HG02970 (cell line): ENCODE measurements at regions not wholly inside any gene's neighbourhood (a gene's known extent, or its start where the extent isn't known, plus 50 kb on each side); places are given as distances from the start of the nearest gene placed in this dataset.

Experiments
- ATAC-seq: cut with Tn5 transposase; IDR thresholded peaks from one replicate; pipeline ENCODE4 v1.9.1; 2021; ENCODE audit warnings: mild to moderate bottlenecking, moderate library complexity, moderate number of reproducible peaks; ENCODE audit not compliant: unreplicated experiment, low FRiP score

DNA sequence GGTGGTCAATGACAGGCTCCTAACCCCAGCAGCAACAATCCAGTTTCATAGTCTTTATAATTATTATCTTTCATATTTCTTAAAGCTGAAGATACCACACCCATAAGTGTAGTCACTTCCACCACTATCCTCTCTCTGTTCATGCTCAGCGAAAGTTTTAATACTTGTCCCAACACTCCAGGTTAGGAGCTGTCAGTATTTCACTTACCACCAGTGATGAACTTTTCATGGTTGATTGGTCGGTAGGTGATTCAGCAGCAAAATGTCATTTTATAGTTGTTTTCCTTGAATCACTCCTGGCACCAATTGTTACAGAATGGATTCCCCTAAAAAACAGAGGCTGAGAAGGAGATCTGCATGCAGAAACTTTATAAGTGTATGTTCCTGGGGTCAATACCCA, 324.9 kb downstream of the CCDC85A start:
- ATAC-seq, result no peak

DNA sequence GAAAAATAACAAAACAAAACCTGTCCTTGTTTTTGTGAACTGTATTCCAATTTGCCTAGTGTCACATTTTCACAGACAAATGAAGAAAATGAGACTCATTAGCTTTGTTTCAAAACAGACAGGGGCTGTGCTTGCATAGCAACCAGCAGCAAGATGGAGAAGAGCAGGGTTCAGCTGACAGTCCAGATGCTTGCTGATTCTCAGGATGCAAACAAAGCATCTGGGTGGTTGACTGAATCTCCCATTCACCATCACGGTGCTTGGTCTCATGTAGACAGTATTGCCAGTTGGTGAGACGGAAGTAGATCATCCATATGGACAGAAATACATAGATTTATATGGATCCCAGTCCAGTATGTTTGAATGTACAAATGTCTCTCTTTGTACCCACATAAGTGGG, 326.8 kb downstream of the CCDC85A start:
- ATAC-seq, result no peak

DNA sequence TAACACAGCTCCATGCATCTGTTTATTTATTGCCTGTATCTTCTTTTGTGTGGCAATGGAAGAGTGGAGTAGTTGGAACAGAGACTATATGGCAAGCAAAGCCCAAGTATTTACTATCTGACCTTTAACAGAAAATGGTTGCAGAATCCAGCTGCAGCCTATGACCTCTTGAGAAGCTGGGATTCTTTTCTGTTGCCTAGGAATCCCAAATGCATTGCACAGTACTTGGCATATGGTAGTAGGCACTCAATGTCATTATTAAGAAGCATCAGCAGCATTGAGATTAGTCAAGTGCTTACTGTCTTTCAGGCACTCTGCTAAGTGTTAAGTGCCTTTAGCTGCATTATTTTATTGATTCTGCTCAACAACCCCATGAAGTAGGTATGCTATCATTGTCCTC, 331.6 kb downstream of the CCDC85A start:
- ATAC-seq, result no peak

DNA sequence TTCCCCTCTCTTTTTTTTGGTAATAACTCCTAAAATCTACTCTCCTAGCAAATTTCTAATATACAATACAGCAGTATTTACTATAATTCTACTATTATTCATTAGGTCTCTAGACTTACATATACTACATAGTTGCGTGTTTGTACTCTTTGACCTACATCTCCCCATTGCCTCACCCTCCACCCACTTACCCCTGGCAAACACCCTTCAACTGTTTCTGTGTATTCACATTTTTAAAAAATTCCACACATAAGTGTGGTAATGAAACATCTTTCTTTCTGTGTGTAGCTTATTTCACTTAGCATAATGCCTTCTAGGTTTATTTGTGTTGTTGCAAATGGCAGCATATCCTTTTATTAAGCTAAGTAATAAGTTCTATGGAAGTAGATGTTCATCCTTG, 336.0 kb downstream of the CCDC85A start:
- ATAC-seq, result no peak

DNA sequence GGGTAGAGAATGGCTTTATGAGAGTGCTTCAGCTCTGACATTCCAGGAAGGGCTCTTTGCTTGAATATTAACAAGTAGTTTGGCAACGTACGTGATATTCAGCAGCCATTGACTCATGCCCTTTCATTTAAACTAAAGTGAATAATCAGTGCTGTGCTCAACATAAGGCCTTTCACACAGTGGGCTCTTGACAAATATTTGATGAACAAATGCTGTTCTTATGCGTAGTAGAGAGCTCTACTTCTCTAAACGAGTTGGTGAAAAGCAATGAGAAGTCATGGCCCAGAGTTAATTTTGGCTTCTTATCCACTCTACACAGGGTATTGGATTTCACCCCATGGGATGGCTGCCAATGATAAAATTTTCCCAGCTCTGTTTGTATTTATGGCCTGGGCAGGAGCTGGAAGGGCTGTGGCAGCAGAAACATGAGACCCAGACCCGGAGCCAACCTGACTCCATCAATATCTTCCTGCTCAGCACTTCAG, 338.9 kb downstream of the CCDC85A start:
- no peak for ATAC-seq

DNA sequence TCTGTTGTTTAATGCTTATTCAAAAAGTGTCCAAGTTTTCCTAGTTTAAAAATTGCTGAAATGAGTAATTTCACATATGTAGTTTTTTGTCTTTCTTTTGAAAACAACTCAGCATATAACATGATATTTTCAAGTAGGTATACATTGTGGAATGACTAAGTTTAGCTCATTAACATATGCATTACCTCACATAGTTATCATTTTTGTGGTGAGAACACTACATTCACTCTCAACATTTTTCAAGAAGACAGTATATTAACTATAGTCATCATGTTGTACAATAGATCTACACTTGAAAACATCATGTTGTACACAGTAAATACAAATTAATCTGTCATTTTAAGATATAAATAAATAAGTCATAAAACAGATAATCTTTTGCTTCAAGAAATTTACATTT, 340.0 kb downstream of the CCDC85A start:
- no peak for ATAC-seq

DNA sequence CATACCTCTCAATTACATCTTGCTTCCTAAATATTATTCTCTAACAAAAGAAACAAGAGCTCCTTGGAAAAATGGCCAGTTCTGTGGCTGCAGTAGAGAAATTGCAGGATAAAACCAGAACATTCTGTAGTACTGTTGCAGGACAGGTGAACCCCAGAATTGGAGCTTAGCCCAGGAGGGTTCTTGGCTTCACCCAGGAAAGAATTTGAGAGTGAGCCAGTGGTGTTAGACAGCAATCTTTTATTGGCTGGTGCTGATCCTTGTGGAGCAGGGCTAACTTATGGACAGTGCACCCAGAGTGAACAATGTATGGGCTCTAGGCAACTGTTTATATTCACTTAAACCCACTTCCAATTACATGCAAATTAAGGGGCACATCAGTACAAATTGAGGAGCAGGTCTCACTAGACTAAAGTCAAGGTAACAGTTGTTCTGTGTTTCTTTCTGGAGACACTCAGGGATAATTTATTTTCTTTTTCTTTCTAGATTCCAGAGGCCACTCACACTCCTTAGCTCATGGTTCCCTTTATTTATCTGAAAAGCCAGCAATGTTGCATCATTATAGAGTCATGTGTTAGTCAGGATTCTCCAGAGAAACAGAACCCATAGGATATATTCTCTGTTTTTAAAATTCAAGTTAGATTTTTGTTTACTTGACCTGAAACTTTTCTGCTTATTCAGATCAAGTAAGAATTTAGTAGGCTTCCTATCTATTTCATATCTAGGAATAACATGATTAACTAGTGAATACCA, 348.1 kb downstream of the CCDC85A start:
- ATAC-seq, result no peak

DNA sequence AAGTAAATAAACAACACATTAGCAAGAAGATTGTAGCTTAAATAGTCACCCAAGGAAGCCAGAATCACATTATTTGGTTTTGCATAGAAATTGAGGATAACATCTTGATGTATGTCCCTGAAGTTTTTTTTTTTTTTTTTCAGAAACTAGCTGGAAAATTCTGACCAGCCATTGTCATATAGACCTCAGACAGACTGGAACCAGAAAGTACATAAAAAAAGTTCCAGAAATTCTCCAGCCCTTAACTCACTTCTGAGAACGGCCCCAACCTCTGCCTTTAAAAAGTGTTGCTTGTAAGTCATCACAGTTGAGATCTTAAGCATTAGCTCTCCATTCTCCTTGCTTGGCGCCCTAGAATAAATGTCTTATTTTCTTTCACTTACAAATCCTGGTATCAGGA, 350.5 kb downstream of the CCDC85A start:
- ATAC-seq, result no peak

DNA sequence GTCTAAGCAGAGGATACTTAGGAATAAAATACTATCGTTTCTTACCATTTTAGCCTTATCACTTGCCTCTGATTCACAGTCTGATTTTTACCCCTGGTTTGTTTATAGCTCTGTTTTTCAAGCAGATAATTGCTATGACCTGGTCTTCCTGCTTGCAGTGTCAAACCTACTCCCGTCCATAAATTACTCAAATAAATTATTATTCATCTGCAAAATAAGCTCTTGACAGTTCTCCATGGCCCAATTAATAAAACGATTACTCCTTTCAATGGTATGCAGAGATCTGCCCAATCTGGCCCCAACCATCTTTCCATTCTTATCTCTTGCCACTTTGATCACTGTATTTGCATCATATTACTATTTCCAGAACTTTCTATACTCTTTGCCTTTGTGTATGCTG, 354.0 kb downstream of the CCDC85A start:
- ATAC-seq, result no peak

DNA sequence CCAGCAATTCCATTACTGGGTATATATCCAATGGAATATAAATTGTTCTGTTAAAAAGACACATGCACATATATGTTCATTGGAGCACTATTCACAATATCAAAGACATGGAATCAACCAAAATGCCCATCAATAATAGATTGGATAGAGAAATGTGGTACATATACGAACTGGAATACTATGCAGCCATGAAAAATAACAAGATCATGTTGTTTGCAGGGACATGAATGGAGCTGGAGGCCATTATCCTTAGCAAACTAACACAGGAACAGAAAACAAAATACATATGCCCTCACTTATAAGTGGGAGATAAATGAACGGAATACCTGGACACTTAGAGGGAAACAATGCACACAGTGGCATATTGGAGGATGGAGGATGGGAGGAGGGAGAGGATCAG, 355.8 kb downstream of the CCDC85A start:
- no peak for ATAC-seq

DNA sequence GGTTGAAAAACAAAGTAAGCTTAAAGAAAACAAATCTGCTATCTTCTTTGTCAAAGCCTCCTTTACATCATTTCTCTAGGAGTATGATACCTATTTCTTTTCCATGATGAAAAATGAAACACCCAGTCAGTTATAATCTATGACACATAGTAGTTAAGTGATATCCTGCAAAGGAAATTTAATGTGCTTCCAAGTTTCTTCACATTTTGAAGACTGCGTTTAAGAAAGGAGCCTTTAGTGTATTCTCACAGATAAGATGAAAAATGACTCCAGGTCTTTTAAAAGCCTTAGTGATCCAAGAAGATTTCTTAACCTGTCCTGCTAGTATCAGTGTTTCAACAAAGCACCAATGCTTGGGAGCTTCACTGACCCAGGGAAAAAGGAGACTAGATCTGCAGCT, 356.7 kb downstream of the CCDC85A start:
- ATAC-seq, result no peak

DNA sequence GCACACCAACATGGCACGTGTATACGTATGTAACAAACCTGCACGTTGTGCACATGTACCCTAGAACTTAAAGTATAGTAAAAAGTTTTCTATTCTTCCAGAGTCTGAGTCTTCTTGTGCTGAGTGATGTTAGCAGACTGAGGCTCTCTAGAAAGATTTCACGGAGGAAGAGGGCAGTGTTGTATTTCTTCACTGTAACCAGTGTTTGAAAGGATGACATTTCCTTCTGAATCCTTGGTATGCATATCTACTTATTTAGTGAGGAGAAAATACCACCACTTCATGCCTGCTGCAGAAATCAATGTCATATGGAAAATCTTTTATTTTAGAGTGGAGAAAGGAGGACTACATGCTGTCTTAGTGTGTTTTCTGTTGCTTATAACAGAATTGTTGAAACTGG, 357.1 kb downstream of the CCDC85A start:
- ATAC-seq, result no peak

DNA sequence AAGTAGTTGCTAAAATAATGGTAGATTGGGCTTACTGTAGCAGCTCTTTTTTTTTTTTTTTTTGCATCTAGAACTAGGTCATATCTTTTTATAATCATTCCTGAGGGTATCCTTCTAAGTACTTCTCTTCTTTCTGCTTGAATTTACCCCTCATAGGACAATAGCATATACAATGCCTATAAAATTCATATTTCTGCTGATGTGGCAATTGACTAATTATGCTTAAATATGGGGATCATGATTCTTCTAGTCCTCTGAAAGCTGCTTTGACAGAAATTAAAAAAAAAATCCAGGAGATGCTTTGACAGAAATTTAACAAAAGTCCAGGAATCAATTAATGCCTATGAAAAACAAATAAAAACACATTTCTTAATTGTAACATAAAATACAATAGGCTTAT, 358.4 kb downstream of the CCDC85A start:
- ATAC-seq, result no peak

DNA sequence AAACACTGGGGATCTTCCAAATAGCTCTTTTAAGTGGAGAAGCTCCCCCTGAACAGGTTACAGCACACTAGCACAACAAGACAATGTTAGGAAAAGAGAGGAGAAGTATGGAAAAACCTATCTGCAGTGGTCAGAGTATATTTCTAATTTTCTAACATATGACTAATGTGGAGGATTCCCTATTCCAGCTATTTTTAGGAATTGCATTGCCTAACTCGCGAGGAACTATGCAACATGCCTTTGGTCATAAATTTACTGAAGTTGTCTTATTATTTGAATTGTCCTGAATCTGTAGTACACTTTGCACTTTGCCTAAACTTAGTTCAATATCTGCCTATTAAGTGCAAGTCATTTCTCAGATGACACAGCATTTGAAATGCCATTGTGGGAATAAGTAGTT, 381.4 kb downstream of the CCDC85A start:
- no peak for ATAC-seq

DNA sequence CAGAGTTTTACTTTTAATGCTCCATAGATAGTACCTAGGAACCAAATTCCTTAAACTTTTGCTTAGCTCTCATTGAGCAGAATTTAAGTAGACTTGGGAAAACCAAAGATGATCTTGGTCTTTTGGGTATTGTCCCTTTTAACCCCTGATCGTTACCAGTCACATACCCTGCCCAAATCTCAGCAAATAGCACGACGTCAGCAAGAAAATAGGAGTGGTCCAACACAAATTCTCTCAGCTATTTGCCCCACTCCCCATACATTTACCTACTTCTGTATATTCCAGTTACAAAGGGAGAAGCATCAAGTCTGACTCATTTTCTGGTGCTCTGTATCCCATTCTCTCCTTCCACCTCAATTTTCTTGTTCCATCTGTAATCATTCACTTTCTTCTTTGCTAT, 387.3 kb downstream of the CCDC85A start:
- no peak for ATAC-seq

DNA sequence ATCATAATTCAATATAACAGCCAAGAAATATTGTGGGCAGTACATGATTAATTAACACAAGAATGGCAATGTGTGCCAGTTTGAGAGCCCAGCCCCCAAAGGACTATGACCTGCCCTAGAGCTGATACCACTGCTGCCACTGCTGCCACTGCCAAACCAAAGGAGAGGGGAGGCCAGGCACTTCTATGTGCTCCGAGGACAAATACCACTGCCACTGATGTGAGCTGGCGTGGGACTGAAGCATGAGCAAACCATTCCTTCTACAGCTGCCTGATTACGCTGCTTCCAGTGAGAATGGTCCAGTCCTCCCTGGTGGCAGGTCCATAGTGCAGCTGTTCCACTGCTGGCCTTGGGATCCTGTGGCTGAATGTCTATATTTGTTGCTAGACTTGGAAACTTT, 392.2 kb downstream of the CCDC85A start:
- no peak for ATAC-seq

DNA sequence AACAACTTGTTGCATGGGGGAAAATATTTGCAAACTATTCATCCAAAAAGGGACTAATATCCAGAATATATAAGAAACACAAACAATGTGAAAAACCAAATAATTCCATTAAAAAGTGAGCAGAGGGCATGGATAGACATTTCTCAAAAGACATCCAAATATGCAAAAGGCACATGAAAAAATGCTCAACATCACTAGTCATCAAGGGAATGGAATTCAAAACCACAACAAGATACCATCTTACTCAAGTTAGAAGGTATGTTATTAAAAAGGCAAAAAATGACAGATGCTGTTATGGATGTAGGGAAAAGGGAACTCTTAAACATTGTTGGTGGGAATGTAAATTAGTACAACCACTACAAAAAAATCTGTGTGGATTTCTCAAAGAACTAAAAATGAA, 396.5 kb downstream of the CCDC85A start:
- ATAC-seq, result no peak

DNA sequence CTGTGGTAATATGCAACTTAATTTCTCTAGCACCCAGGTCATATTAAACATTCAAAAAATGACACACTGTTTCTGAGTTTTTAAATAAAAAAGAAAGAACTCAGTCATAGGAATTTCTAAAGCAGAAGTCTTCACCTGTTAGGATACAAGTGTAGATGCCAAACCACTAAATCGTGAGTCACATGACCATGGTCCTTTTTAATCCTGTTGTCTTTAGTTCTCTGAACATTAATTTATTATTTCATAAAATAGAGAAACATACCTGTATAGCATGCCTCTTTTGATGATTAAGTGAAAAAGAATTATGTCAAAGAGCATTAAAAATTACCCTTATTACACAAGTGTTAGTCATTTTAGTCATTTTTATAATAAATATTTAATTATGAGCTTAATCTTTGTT, 398.8 kb downstream of the CCDC85A start:
- no peak for ATAC-seq

DNA sequence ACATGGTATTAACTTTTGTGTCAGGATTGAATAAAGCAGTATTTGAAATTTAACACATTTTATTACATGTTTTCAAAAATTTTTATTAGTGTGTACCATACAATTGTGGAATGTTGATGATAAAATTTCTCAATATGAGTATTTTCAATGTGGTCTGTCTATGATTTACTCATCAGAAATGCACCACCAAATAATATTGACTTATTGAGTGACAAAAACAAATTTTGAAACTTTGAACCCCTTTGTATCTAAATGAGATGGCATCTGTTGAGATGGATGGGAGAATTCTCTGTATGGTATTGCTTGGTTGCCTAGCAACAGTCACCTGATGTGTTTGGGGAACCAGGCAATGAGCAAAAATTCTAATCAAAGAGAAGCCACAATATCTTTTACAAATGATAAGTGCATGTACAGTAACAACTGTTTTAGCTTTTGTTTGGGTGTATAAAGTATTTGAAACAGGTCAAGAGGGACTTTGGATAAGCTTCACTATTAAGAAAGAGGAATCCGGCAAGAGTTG, 400.1 kb downstream of the CCDC85A start:
- no peak for ATAC-seq

DNA sequence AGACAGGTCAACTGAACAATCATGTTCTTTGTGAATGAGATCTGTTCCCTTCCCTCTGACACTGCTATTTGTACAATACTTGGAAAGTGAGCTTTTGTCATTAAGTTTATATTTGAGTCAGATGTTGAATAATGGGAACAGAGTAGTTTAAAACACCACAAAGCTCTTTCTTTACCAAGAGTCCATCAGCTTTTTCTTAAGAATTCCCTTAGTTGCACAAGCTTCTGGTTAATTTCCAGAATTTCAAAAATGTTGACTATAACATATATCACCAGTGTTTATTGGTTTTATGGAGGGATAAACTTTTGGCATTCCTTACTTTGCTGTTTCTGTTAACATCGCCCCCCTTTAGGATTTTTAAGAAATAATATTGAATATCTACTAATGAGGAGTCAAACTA, 403.7 kb downstream of the CCDC85A start:
- no peak for ATAC-seq

DNA sequence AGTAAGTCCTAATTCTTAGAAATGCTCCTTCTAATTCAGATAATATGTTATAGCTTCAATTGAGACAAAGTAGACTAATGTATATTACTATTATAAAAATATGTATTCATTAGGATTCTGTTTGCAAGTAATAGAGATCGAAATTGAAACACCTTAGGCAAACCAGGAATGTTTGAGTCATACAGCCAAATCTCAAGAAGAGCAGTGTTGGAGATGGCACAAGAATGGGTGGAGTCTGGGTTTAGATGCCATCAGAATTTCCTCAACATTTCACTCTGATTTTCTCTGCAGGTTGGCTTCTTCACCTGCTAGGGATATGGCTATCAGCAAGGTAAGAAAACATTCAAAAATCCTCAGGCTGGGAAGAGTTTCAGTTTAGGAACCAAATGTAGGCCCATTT, 405.4 kb downstream of the CCDC85A start:
- no peak for ATAC-seq

DNA sequence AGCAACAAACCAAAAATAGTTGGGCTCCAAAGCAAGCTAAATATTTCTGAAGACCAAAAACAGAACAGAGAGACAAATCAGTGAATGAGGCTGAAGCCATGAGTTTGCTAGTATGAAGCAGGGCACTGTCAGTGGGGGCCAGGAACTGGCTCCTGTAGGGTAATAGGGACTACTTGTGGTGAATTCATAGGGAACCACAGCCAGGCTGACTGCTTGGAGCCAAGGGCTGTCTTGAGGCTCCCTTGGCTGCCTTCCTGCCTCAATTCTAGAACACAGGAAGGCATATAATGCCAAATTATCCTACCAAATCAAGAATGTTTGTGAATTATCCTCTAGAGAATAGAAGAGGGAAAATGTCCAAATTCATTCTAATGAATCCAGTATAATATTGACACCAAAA, 406.0 kb downstream of the CCDC85A start:
- no peak for ATAC-seq

DNA sequence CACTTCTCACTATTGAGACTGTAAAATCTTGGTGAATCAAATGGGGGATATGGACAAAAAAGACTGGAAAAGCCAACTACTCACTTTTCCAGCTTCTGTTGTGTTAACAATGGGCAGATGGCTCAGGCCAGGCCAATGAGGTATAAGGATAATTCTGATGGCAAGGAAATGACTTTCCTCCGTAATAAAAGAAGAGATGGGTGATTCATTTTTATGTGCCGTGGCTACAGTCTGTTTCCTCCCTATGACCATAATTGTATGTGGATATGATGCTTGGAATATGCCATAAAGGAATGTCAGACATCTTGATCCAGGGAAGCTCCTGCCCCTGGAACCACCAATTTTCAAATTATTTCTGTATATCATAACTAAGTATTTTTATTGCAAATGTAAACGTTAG, 406.8 kb downstream of the CCDC85A start:
- ATAC-seq, result no peak
